ENCODE measurements at regions not wholly inside any gene's neighbourhood (a gene's known extent, or its start where the extent isn't known, plus 50 kb on each side); places are given as distances from the start of the nearest gene placed in this dataset.

DNA sequence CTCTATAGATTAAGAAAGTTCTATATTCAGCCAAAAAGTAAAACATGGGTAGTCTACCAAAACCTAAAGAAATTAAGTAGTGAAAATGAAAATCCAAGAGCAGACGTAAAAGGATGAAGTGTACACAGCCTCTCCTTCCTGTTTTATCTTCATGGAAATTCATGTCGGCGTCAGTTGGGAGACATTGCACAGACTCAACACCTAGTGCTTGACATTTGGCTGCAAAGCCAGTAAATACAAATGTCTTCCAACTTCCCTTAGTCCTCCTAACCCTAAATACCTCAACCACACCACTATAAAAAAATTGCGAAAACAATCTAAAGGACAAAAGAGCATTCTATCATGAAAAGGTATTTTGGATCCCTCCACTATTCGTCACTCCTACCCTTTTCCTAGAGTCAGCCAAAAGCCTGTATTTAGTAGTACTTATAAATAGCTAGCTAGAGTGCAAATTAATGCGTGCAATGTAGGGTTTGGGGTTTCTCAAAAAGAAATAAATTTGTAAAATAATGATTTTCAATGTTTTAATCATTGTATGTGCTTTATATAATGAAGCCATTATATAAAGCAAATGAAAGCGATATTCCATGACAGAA, 56.4 kb upstream of the TRPC4 start:
- Histone ChIP-seq H3K79me2 (ENCODE audit: insufficient read depth, low read length) (no peaks in the 10 kb centered on the region), H3K27me3 (ENCODE audit: insufficient read depth, low read length, poor library complexity, severe bottlenecking) (no peaks in the 10 kb centered on the region), H3K4me1 (ENCODE audit: insufficient read depth, low read length, poor library complexity, severe bottlenecking) (no peaks in the 10 kb centered on the region), H2AFZ (ENCODE audit: low read length) (no peak overlapping the region), H3K4me3 (ENCODE audit: low read length, poor library complexity, severe bottlenecking) (no peak overlapping the region), H4K20me1 (ENCODE audit: insufficient read depth, low read length, poor library complexity, severe bottlenecking) (no peaks in the 10 kb centered on the region), H3K4me2 (ENCODE audit: low read depth, low read length, poor library complexity, severe bottlenecking) (no peak overlapping the region), H3K36me3 (ENCODE audit: insufficient read depth, low read length) (no peaks in the 10 kb centered on the region), H3F3A (ENCODE audit: low read depth) (no peaks in the 10 kb centered on the region), H3K9me3 (ENCODE audit: insufficient read depth, low read depth, low read length) (no peaks in the 10 kb centered on the region), H3K9ac (ENCODE audit: low read depth, low read length, poor library complexity, severe bottlenecking) (no peak overlapping the region), H3K9me2 (replicated peaks; ENCODE audit: low read depth, low read length) (no peaks in the 10 kb centered on the region)
- no peak for TF ChIP-seq EZH2phosphoT487 (IDR thresholded peaks at IDR 0.05; ENCODE audit: borderline replicate concordance)
- TF ChIP-seq, protein P1, sequence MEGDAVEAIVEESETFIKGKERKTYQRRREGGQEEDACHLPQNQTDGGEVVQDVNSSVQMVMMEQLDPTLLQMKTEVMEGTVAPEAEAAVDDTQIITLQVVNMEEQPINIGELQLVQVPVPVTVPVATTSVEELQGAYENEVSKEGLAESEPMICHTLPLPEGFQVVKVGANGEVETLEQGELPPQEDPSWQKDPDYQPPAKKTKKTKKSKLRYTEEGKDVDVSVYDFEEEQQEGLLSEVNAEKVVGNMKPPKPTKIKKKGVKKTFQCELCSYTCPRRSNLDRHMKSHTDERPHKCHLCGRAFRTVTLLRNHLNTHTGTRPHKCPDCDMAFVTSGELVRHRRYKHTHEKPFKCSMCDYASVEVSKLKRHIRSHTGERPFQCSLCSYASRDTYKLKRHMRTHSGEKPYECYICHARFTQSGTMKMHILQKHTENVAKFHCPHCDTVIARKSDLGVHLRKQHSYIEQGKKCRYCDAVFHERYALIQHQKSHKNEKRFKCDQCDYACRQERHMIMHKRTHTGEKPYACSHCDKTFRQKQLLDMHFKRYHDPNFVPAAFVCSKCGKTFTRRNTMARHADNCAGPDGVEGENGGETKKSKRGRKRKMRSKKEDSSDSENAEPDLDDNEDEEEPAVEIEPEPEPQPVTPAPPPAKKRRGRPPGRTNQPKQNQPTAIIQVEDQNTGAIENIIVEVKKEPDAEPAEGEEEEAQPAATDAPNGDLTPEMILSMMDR (conservative IDR thresholded peaks at IDR 0.05; ENCODE audit: low read length): no peak

DNA sequence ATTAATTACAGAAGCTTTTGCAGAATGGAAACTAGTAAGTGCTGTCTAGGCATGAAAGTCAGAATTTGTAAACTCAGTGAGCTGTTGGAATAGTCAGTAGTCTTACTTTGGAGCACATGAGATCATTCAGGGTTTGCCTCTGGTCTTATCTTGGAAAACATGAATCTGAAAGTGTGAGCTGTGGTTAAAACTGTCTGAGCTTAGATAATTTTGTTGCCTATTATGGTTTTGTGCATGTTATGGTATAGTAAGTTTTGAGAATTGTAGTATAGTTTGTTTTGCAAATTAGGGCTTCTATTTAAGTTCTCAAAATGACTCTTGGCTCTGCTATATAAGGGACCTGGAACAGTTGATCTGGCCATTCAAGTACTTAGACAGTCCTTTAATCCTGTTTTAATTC, 53.7 kb upstream of the TRPC4 start:
- Histone ChIP-seq H4K20me1 (ENCODE audit: insufficient read depth, low read length, poor library complexity, severe bottlenecking) (no peaks in the 10 kb centered on the region), H3K4me3 (ENCODE audit: low read length, poor library complexity, severe bottlenecking) (no peak overlapping the region), H3K4me1 (ENCODE audit: insufficient read depth, low read length, poor library complexity, severe bottlenecking) (no peaks in the 10 kb centered on the region), H3K36me3 (ENCODE audit: insufficient read depth, low read length) (no peaks in the 10 kb centered on the region), H2AFZ (ENCODE audit: low read length) (no peak overlapping the region), H3K9me3 (ENCODE audit: insufficient read depth, low read depth, low read length) (no peaks in the 10 kb centered on the region), H3K79me2 (ENCODE audit: insufficient read depth, low read length) (no peaks in the 10 kb centered on the region), H3K4me2 (ENCODE audit: low read depth, low read length, poor library complexity, severe bottlenecking) (no peak overlapping the region), H3K27me3 (ENCODE audit: insufficient read depth, low read length, poor library complexity, severe bottlenecking) (no peaks in the 10 kb centered on the region), H3F3A (ENCODE audit: low read depth) (no peaks in the 10 kb centered on the region), H3K9ac (ENCODE audit: low read depth, low read length, poor library complexity, severe bottlenecking) (no peak overlapping the region), H3K9me2 (replicated peaks; ENCODE audit: low read depth, low read length) (no peaks in the 10 kb centered on the region)
- TF ChIP-seq, protein P1 (conservative IDR thresholded peaks at IDR 0.05; ENCODE audit: low read length): no peak
- TF ChIP-seq EZH2phosphoT487 (IDR thresholded peaks at IDR 0.05; ENCODE audit: borderline replicate concordance): no peak

DNA sequence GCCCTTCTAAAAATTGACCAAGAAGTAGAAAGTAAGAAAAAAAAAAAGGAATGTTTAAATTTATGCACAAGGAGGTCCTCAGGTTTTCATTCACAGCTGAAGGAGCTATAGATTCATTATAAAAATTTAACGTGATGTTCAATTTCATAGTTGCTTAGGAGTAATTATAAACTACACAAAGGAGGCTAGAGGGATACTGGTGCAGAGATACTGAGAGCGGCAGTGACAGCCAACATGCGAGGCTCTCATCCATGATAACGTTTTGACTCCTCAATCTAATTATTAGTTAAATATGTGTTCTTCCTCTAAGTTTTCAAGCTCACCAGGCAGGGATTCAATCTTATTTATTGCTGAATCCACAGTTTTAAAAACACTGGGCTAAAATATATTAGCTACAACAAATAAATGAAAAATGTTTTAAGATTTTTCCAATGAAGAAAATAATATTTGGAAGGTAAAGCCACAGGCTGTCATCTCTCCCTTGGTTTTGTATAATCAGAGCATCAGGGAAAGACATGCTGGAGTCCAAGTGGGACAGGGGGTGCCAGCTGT, 49.8 kb upstream of the TRPC4 start:
- no peak for TF ChIP-seq EZH2phosphoT487 (IDR thresholded peaks at IDR 0.05; ENCODE audit: borderline replicate concordance)
- TF ChIP-seq, protein P1 (conservative IDR thresholded peaks at IDR 0.05; ENCODE audit: low read length): no peak
- Histone ChIP-seq H3K4me1 (ENCODE audit: insufficient read depth, low read length, poor library complexity, severe bottlenecking) (no peaks in the 10 kb centered on the region), H4K20me1 (ENCODE audit: insufficient read depth, low read length, poor library complexity, severe bottlenecking) (no peaks in the 10 kb centered on the region), H3K4me2 (ENCODE audit: low read depth, low read length, poor library complexity, severe bottlenecking) (no peak overlapping the region), H3K4me3 (ENCODE audit: low read length, poor library complexity, severe bottlenecking) (no peak overlapping the region), H3F3A (ENCODE audit: low read depth) (no peaks in the 10 kb centered on the region), H3K79me2 (ENCODE audit: insufficient read depth, low read length) (no peaks in the 10 kb centered on the region), H3K9me2 (replicated peaks; ENCODE audit: low read depth, low read length) (no peaks in the 10 kb centered on the region), H2AFZ (ENCODE audit: low read length) (no peak overlapping the region), H3K27me3 (ENCODE audit: insufficient read depth, low read length, poor library complexity, severe bottlenecking) (no peaks in the 10 kb centered on the region), H3K9me3 (ENCODE audit: insufficient read depth, low read depth, low read length) (no peaks in the 10 kb centered on the region), H3K9ac (ENCODE audit: low read depth, low read length, poor library complexity, severe bottlenecking) (no peak overlapping the region), H3K36me3 (ENCODE audit: insufficient read depth, low read length) (no peaks in the 10 kb centered on the region)

All from Loucy (cell line).